H1 (cell line): ENCODE measurements at regions not wholly inside any gene's neighbourhood (a gene's known extent, or its start where the extent isn't known, plus 50 kb on each side); places are given as distances from the start of the nearest gene placed in this dataset.

ENCODE experiments used
- CBX8 ChIP-seq: fragments of 300-800, 300-1000 bp; sonication (generic); IDR thresholded peaks from 2 replicates; pipeline ENCODE4 v1.7.1; 2016; ENCODE audit warnings: low read depth, low read length, borderline replicate concordance
- CTCF ChIP-seq, 3 experiments: IDR thresholded peaks; 1 replicate in 2 of 3; 2 replicates in 1 of 3; pipeline versions ENCODE4 v1.5.1 to v1.6.1; 2011; ENCODE audit warnings: low read length in 3 of 3, mild to moderate bottlenecking in 3 of 3, inconsistent platforms in 2 of 3, low read depth in 1 of 3, moderate library complexity in 1 of 3; ENCODE audit not compliant: insufficient read depth in 1 of 3; ENCODE audit errors: control extremely low read depth in 1 of 3
- EP300 ChIP-seq, 2 experiments: IDR thresholded peaks; 1 replicate in 1 of 2; 2 replicates in 1 of 2; pipeline ENCODE4 v1.6.1; 2011 to 2012; ENCODE audit warnings: low read depth in 2 of 2, low read length in 2 of 2, mild to moderate bottlenecking in 2 of 2, borderline replicate concordance in 1 of 2, inconsistent platforms in 1 of 2, moderate library complexity in 1 of 2
- EZH2 ChIP-seq: fragments of 200-600 bp; sonication (generic); IDR thresholded peaks from 2 replicates; pipeline ENCODE4 v1.7.1; 2012; ENCODE audit warnings: low read depth, mild to moderate bottlenecking, moderate library complexity, low read length, inconsistent platforms; ENCODE audit not compliant: severe bottlenecking
- KDM1A ChIP-seq: fragments of 200-600, 300-600 bp; sonication (generic); IDR thresholded peaks from 2 replicates; pipeline ENCODE4 v1.7.1; 2016; ENCODE audit warnings: mild to moderate bottlenecking, low read length, borderline replicate concordance
- POLR2A ChIP-seq, 2 experiments: IDR thresholded peaks; 1 replicate in 1 of 2; 2 replicates in 1 of 2; pipeline ENCODE4 v1.6.1; 2011; ENCODE audit warnings: low read depth in 2 of 2, low read length in 2 of 2, mild to moderate bottlenecking in 2 of 2; ENCODE audit errors: control extremely low read depth in 1 of 2
- POLR2AphosphoS5 ChIP-seq: IDR thresholded peaks from 2 replicates; pipeline ENCODE4 v1.6.1; 2011; ENCODE audit warnings: low read depth, low read length
- SRF ChIP-seq: IDR thresholded peaks from 2 replicates; pipeline ENCODE4 v1.6.1; 2011; ENCODE audit warnings: mild to moderate bottlenecking, low read depth, low read length, moderate library complexity
- TEAD4 ChIP-seq: IDR thresholded peaks from 2 replicates; pipeline ENCODE4 v1.6.1; 2012; ENCODE audit warnings: low read depth, low read length, inconsistent platforms, mixed read lengths
- TF ChIP-seq, protein P1 (sequence below): IDR thresholded peaks from 2 replicates; pipeline ENCODE4 v1.6.1; 2012; ENCODE audit warnings: inconsistent platforms

DNA sequence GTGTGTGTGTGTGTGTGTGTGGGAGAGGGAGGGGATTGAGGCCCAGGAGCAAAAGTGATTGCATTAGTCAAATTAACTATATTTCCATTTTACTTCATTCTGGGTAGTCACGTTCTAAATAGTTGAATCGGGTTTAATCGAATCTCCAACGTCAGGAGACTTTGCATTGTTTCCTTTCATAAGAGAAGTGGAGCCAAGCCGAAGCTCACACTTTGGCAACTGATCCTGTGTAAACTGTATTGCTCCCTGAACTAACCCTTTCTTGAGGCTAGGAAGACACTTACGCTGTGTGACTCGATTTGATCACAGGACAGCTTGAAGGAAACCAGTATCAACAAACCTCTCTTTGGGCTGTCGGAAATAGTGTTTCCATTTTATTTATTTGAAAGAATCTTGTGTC lies 363.4 kb upstream of the ATP2B1 start:
- TF ChIP-seq TEAD4 (no peak), EP300 (IDR thresholded peaks at IDR 0.05; ENCODE audit: borderline replicate concordance in 1 of 2, low read depth in 2 of 2, low read length in 2 of 2) (no peak), EZH2 (no peak), SRF (no peak), CTCF (IDR thresholded peaks at IDR 0.05; ENCODE audit: control extremely low read depth in 1 of 3, insufficient read depth in 1 of 3, low read depth in 1 of 3, low read length in 3 of 3) (no peak), POLR2A (IDR thresholded peaks at IDR 0.05; ENCODE audit: control extremely low read depth in 1 of 2, low read depth in 2 of 2, low read length in 2 of 2) (no peak), KDM1A (no peak), CBX8 (no peak), POLR2AphosphoS5 (no peak)
- TF ChIP-seq, protein P1, sequence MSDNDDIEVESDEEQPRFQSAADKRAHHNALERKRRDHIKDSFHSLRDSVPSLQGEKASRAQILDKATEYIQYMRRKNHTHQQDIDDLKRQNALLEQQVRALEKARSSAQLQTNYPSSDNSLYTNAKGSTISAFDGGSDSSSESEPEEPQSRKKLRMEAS = no peak
